ENCODE measurements at regions not wholly inside any gene's neighbourhood (a gene's known extent, or its start where the extent isn't known, plus 50 kb on each side); places are given as distances from the start of the nearest gene placed in this dataset.

DNA sequence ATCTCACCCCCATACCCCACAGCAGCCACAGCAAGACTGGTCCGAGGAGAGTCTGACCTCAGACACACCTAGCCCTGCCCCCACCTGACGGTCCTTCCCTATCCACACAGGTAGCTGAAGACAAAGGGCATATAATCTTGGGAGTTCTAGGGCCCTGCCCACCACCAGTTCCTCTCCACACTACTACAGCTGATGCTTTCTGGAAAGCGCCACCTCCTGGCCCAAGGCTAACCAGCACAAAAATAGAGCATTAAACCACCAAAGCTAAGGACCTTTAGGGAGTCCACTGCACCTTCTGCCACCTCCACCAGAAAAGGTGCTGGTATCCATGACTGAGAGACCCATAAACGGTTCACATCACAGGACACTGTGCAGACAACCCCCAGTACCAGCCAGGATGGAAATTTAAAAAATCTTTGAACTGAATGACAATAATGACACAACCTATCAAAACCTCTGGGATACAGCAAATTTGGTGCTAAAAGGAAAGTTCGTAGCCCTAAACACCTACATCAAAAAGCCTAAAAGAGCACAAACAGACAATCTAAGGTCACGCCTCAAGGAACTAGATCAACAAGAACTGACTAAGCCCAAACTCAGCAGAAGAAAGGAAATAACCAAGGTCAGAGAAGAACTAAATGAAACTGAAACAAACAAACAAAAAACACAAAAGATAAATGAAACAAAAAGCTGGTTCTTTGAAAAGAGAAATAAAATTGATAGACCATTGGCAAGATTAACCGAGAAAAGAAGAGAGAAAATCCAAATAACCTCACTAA lies 122.1 kb upstream of the TPRG1 start:
- ChIA-PET CTCF (no interaction called here), POLR2A (no interaction called here)
- ATAC-seq (no peak), FAIRE-seq (no peak), DNase-seq (ENCODE audit: low read depth in 1 of 2, low spot score in 1 of 2) (no peak)
- Histone ChIP-seq H3K4me2 (no peak overlapping the region), H3K4me1 (no peaks in the 10 kb centered on the region), H3K4me3 (no peak overlapping the region), H3K27ac (no peak overlapping the region), H3K9me3 (peaks cover 8% of the 10 kb centered on the region; the same call in 2 of the 3 replicates)
- WGBS (ENCODE audit: missing lambda C conversion rate), result 63% methylated on average over 7 of the region's 7 CpGs
- TF ChIP-seq TP53 (CRISPR knock-in tag; IDR thresholded peaks at IDR 0.05), result no peak
- TF ChIP-seq FOXS1 (CRISPR knock-in tag; IDR thresholded peaks at IDR 0.05), result no peak
- no peak for TF ChIP-seq HOXA7 (CRISPR knock-in tag; IDR thresholded peaks at IDR 0.05)
- no peak for TF ChIP-seq POLR2AphosphoS2 (conservative IDR thresholded peaks at IDR 0.05; ENCODE audit: low read length)
- no peak for TF ChIP-seq FOSL2 (IDR thresholded peaks at IDR 0.05)
- TF ChIP-seq FOSL2 (CRISPR knock-in tag; IDR thresholded peaks at IDR 0.05), result no peak
- TF ChIP-seq ZSCAN20 (CRISPR knock-in tag; IDR thresholded peaks at IDR 0.05), result no peak
- no peak for TF ChIP-seq GATA3 (IDR thresholded peaks at IDR 0.05; ENCODE audit: borderline replicate concordance)
- no peak for TF ChIP-seq ZNF302 (CRISPR knock-in tag; IDR thresholded peaks at IDR 0.05)
- no peak for TF ChIP-seq HOXB5 (CRISPR knock-in tag; IDR thresholded peaks at IDR 0.05)
- TF ChIP-seq JUNB (IDR thresholded peaks at IDR 0.05), result no peak
- no peak for TF ChIP-seq KDM1A (IDR thresholded peaks at IDR 0.05; ENCODE audit: low read depth)
- TF ChIP-seq ZC3H11A (IDR thresholded peaks at IDR 0.05), result no peak

DNA sequence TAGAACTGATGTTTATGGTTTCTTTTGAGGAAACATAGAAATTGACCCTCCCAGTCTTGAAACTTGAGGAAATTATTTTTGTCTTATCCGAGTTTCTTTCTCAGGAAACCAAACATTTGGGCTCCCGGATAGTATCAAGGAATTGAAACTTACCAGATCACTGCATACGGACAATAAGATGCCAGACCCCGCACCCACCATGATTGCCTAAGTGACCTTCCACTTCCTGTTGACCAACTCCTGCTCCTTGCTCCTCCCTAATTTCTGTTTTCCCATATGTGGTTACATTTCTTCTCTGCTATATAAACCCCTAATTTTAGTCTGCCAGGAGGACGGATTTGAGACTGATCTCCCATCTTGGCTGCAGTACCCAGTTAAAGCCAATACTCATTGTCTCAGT lies 118.4 kb upstream of the TPRG1 start:
- CTCF ChIA-PET, result no interaction called here
- POLR2A ChIA-PET, result no interaction called here
- ATAC-seq, result no peak
- TF ChIP-seq ZNF302 (CRISPR knock-in tag; IDR thresholded peaks at IDR 0.05) (no peak), CTCF (IDR thresholded peaks at IDR 0.05) (no peak), ZSCAN20 (CRISPR knock-in tag; IDR thresholded peaks at IDR 0.05) (no peak), CEBPB (IDR thresholded peaks at IDR 0.05) (no peak), CBX8 (IDR thresholded peaks at IDR 0.05) (no peak), FOSL2 (IDR thresholded peaks at IDR 0.05) (no peak), FOSL2 (CRISPR knock-in tag; IDR thresholded peaks at IDR 0.05) (no peak), HOXB13 (CRISPR knock-in tag; IDR thresholded peaks at IDR 0.05; ENCODE audit: low read depth) (no peak), RAD21 (conservative IDR thresholded peaks at IDR 0.05 in 1 of 2, IDR thresholded peaks at IDR 0.05 in 1 of 2) (no peak), HES2 (IDR thresholded peaks at IDR 0.05) (no peak), ESRRA (IDR thresholded peaks at IDR 0.05; ENCODE audit: borderline replicate concordance, low read length) (no peak), JUN (IDR thresholded peaks at IDR 0.05) (no peak), SREBF2 (IDR thresholded peaks at IDR 0.05) (no peak), HEYL (CRISPR knock-in tag; IDR thresholded peaks at IDR 0.05) (no peak), MAZ (IDR thresholded peaks at IDR 0.05; ENCODE audit: borderline replicate concordance, low read depth, low read length) (no peak), FOSB (CRISPR knock-in tag; IDR thresholded peaks at IDR 0.05) (no peak), USF2 (IDR thresholded peaks at IDR 0.05) (no peak)
- 82% methylated on average over 5 of the region's 5 CpGs for WGBS (ENCODE audit: missing lambda C conversion rate)
- DNase-seq (ENCODE audit: low read depth in 1 of 2, low spot score in 1 of 2), result no peak
- Histone ChIP-seq H3K27ac (no peak overlapping the region), H3K4me2 (no peak overlapping the region), H3K4me1 (no peaks in the 10 kb centered on the region), H3K9me3 (peaks cover 8% of the 10 kb centered on the region; the same call in 2 of the 3 replicates), H3K4me3 (no peak overlapping the region)
- no peak for FAIRE-seq

All from A549 (cell line).